ENCODE measurements at regions not wholly inside any gene's neighbourhood (a gene's known extent, or its start where the extent isn't known, plus 50 kb on each side); places are given as distances from the start of the nearest gene placed in this dataset.

- Histone ChIP-seq H3K36me3 (ENCODE audit: control insufficient read depth, insufficient read depth, low read length) (no peaks in the 10 kb centered on the region), H3K27me3 (replicated peaks; ENCODE audit: control insufficient read depth, insufficient read depth, low read length) (no peaks in the 10 kb centered on the region), H3K4me3 (replicated peaks; ENCODE audit: low read depth, low read length) (no peak overlapping the region)
- no peak for TF ChIP-seq CTCF (IDR thresholded peaks at IDR 0.05; ENCODE audit: insufficient read depth, low read length, poor library complexity, severe bottlenecking)
- no peak for DNase-seq (ENCODE audit: extremely low read depth, insufficient read length)
Measured at GRCh38 chr11:80593648-80594374, 1153.0 kb upstream of the TENM4 start.

DNA sequence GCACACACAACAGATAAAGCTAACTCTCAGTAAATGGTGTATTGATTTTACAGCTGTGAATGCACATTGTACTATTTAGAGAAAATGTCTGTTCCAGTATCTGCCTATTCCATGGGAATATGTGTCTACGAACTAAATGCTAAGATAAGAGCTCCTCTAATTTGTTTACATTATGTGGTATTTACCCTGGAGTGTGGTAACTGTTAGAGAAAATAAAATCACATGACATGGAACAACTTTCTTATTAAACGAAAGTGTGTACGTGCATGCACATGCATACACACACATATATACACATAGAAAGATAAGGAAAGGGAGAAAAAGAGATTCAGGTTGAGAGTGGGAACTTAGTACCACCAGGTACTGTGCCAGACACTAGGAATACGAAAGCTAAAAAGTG lies 1151.7 kb upstream of the TENM4 start:
- Histone ChIP-seq H3K36me3 (ENCODE audit: control insufficient read depth, insufficient read depth, low read length) (no peaks in the 10 kb centered on the region), H3K27me3 (replicated peaks; ENCODE audit: control insufficient read depth, insufficient read depth, low read length) (no peaks in the 10 kb centered on the region), H3K4me3 (replicated peaks; ENCODE audit: low read depth, low read length) (no peak overlapping the region)
- no peak for TF ChIP-seq CTCF (IDR thresholded peaks at IDR 0.05; ENCODE audit: insufficient read depth, low read length, poor library complexity, severe bottlenecking)
- DNase-seq (ENCODE audit: extremely low read depth, insufficient read length), result no peak

DNA sequence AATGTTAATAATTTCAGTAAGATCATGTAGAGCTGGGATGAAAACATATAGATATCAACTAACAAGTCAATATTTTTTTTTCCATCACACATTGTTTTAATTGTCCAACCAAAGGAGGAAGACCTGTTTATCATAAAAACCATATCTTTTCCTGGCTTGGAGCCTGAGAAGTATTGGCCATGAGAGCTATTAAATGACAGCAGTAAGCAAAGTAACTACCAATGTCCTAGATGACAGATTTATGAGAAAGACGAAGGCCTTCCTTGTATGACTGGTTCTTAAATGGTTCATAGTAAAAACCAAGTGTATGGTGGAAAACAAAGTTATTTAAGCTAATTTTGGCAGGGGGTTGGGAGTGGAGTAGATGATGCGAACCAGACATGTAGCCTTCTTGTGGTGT lies 1147.1 kb upstream of the TENM4 start:
- no peaks in the 10 kb centered on the region for H3K27me3 ChIP-seq (replicated peaks; ENCODE audit: control insufficient read depth, insufficient read depth, low read length)
- H3K36me3 ChIP-seq (ENCODE audit: control insufficient read depth, insufficient read depth, low read length), result no peaks in the 10 kb centered on the region
- H3K4me3 ChIP-seq (replicated peaks; ENCODE audit: low read depth, low read length), result no peak overlapping the region
- no peak for DNase-seq (ENCODE audit: extremely low read depth, insufficient read length)
- no peak for TF ChIP-seq CTCF (IDR thresholded peaks at IDR 0.05; ENCODE audit: insufficient read depth, low read length, poor library complexity, severe bottlenecking)

GRCh38 chr11:80586464-80586863 lies 1145.6 kb upstream of the TENM4 start:
- Histone ChIP-seq H3K4me3 (replicated peaks; ENCODE audit: low read depth, low read length) (no peak overlapping the region), H3K27me3 (replicated peaks; ENCODE audit: control insufficient read depth, insufficient read depth, low read length) (no peaks in the 10 kb centered on the region), H3K36me3 (ENCODE audit: control insufficient read depth, insufficient read depth, low read length) (no peaks in the 10 kb centered on the region)
- no peak for TF ChIP-seq CTCF (IDR thresholded peaks at IDR 0.05; ENCODE audit: insufficient read depth, low read length, poor library complexity, severe bottlenecking)
- no peak for DNase-seq (ENCODE audit: extremely low read depth, insufficient read length)

GRCh38 chr11:80584661-80585060 lies 1143.8 kb upstream of the TENM4 start:
- no peaks in the 10 kb centered on the region for H3K27me3 ChIP-seq (replicated peaks; ENCODE audit: control insufficient read depth, insufficient read depth, low read length)
- H3K4me3 ChIP-seq (replicated peaks; ENCODE audit: low read depth, low read length), result no peak overlapping the region
- DNase-seq (ENCODE audit: extremely low read depth, insufficient read length), result no peak
- H3K36me3 ChIP-seq (ENCODE audit: control insufficient read depth, insufficient read depth, low read length), result no peaks in the 10 kb centered on the region
- no peak for TF ChIP-seq CTCF (IDR thresholded peaks at IDR 0.05; ENCODE audit: insufficient read depth, low read length, poor library complexity, severe bottlenecking)

DNA sequence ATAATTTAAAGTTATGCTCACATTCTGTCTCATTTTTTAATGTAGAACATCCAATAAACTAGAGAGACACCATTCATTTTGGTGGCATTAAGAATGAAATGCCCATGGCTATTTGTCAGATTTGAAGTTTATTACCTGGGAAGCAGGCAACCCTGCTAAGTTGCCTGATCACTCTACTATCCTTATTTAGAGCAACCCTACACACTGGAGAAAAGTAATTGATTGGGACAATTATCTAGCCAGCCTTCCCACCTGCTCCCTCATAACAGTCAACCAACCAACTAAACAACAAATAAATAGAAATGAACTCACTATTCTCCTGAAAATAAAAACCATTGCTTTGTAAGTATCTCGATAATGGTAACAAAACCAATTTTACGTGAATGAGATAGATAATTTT lies 1129.0 kb upstream of the TENM4 start:
- Histone ChIP-seq H3K4me3 (replicated peaks; ENCODE audit: low read depth, low read length) (no peak overlapping the region), H3K27me3 (replicated peaks; ENCODE audit: control insufficient read depth, insufficient read depth, low read length) (no peaks in the 10 kb centered on the region), H3K36me3 (ENCODE audit: control insufficient read depth, insufficient read depth, low read length) (no peaks in the 10 kb centered on the region)
- TF ChIP-seq CTCF (IDR thresholded peaks at IDR 0.05; ENCODE audit: insufficient read depth, low read length, poor library complexity, severe bottlenecking), result no peak
- DNase-seq (ENCODE audit: extremely low read depth, insufficient read length), result no peak

Measured in GM06990 (cell line).